ENCODE measurements at regions not wholly inside any gene's neighbourhood (a gene's known extent, or its start where the extent isn't known, plus 50 kb on each side); places are given as distances from the start of the nearest gene placed in this dataset.
"Not testable (repeated sequence)": the region's sequence is repeated elsewhere in the genome, so short reads cannot be mapped to it uniquely, and the experiment has no call there.

DNA sequence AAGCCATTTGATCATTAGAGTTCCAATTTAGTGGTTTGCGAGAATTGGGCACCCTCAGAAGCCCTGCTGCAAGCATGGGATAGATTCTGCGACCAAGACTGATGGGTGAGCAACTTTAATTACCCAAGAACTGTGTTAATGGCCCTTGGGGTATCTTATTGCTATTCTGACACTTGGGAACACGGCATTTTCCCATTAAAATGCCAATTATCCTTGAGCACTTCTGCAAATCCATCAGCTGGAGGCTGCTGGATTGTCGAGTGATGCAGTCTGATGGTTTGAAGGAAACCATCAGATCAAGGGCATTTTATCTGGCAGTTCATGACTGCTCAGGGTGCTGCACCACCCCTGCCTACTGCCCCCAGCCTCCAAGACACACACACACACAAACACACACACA, 183.6 kb upstream of the PROK2 start:
- DNase-seq (ENCODE audit: low read depth in 2 of 2), result no peak

GRCh38 chr3:71966185-71966584, 181.2 kb upstream of the PROK2 start:
- DNase-seq (ENCODE audit: low read depth in 2 of 2), result no peak

DNA sequence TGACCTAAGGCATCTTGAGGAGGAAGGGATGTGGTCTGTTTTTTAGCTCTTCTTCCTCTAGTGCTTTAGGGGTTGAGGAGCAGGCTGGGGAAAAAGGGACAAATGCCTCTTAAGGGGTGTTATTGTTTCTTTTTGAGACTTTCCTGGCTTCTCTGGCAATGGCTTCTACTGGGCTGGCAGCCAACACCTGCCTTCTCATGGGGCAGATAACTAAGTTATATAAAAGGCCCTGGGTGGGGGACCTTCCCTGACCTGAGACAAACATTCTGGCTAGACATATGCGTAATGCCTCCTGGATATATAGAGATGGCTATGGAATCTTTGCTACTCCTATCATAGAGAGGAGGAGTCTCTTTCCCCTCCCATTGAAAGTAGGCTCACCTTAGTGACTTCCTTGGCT, 179.2 kb upstream of the PROK2 start:
- no peak for DNase-seq (ENCODE audit: low read depth in 2 of 2)

GRCh38 chr3:71962561-71963240, 177.8 kb upstream of the PROK2 start:
- DNase-seq (ENCODE audit: low read depth in 2 of 2), result no peak

DNA sequence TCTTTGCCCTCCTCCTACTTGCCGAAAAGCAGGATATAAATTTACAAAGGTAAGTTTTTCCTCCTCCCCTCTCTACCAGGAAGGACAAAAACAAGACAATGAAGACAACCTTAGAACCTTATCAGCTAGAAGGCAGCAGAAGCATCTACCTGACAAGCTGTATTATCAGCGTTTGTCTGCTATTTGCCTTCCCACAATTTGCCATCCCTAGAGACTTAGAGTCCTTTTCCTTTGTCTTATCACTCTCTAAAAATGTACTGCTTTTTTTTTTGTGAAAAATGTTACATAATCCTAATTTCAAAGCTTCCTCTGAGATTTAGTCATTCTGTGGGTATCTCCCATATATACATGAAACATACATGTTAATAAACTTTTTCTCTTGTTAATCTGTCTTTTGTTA, 176.9 kb upstream of the PROK2 start:
- no peak for DNase-seq (ENCODE audit: low read depth in 2 of 2)

DNA sequence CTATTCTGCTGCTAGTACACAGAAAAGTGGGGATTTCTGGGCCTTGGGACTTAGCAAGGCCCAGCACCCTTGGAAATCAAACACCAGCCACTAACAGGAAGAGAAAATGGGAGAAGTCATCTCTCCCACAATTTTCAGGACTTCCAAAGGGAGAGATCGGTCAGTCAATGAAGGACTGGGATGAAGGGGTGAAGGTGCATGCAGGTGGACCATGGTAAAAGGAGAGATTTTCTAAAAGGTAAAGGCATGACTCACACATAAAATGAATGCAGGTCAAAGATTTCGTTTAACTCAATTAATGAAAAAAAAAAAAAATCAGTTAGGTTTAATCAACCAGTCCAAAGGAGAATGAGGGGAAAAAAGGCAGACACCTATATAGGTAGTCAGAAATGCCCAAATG, 176.4 kb upstream of the PROK2 start:
- no peak for DNase-seq (ENCODE audit: low read depth in 2 of 2)

DNA sequence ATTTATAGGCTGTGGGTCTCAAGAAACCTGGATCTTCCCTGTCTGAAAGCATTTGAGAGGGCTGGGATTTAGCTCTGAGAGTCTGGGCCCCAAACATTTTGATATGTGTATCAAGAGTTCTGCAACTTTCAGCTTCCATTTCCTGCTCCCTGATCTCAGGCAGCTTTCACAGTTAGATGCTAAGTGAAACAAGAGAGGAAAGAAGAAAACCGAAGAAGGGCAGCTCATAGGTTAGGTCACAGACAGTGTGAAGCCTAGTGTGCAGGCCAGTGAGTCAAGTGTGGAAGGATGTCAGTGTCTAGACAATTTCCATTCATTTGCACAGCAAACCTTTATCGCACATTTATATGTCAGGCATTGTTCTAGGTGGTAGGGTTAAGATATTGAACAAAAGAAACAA, 173.6 kb upstream of the PROK2 start:
- DNase-seq (ENCODE audit: low read depth in 2 of 2), result no peak

GRCh38 chr3:71956716-71957115, 171.8 kb upstream of the PROK2 start:
- no peak for DNase-seq (ENCODE audit: low read depth in 2 of 2)

- DNase-seq (ENCODE audit: low read depth in 2 of 2), result no peak
These were observed 171.1 kb upstream of the PROK2 start for GRCh38 chr3:71956069-71956340.

- peak in 1 of 2 experiments; percentile 36 for DNase-seq (ENCODE audit: low read depth in 2 of 2)
These were observed 170.5 kb upstream of the PROK2 start for GRCh38 chr3:71955240-71956068.

- no peak for DNase-seq (ENCODE audit: low read depth in 2 of 2)
These were observed 166.9 kb upstream of the PROK2 start for GRCh38 chr3:71951842-71952241.

GRCh38 chr3:71951361-71951760, 166.4 kb upstream of the PROK2 start:
- DNase-seq (ENCODE audit: low read depth in 2 of 2), result no peak

DNA sequence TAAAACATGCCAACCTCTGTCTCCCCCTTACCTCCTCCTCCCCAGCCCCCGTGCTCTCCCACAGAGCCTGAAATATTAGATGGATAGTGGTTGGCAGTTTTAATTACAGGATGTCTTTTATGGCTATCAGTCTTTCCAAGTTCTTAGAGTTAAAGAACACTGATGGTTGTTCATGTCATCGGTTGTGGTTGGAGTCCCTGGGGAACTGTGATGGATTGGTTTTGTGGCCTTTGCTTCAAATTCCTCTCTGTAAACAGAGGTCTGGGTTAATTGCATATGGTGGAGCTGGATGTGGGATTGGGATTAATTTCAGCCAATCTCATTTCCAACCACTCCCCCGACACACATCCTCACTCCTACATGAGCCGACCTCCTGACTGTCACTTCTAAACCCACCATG, 164.5 kb upstream of the PROK2 start:
- no peak for DNase-seq (ENCODE audit: low read depth in 2 of 2)

GRCh38 chr3:71944482-71945065, 159.6 kb upstream of the PROK2 start:
- DNase-seq (ENCODE audit: low read depth in 2 of 2), result no peak

DNA sequence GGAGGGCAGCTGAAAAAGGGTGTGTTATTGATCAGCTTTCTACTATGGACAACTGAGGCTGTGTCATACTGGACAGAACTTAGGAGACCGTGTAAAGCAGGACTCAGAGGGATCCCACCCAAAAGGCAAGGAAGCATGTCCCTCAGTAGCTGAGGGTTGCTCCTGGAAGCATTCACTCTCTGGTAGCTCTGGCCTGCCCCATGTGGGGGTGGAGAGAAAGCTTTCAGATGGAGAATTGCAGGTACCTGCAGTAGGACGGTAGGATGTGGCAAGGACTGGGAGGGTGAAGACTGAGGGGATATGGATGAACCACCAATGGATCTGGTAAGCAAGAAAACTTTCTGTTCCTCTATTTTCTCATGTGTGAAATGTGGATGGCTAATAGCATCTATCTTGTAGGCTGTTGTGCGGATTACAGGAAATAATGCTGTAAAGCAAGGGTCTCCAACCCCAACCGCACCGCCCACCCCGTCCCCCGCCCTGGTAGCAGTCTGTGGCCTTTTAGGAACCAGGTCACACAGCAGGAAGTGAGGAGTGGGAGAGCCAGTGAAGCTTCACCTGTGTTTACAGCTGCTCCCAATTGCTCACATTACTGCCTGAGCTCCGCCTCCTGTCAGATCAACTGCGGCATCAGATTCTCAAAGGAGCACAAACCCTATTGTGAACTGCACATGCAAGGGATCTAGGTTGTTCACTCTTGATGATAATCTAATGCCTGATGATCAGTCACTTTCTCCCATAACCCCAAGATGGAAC, 157.7 kb upstream of the PROK2 start:
- no peak for DNase-seq (ENCODE audit: low read depth in 2 of 2)

DNA sequence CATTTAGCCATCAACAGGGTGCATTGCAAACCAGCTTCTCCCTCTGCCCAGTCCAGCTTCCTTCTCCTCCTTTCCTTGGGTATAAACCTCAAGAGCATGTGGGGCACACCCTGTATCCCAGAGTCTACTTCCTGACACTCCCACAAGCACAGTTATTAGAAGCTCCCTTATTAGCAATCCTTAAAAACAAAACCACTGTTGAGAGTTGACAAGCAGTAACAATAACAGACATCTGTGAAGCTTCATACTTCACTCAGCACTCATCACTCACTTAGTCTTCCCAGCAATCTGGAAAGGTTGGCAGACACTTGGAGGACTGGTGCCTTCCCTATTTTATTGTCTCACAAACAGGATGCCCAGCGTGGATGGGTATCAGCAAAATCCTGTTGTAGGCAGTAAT, 155.5 kb upstream of the PROK2 start:
- DNase-seq (ENCODE audit: low read depth in 2 of 2), result no peak

DNA sequence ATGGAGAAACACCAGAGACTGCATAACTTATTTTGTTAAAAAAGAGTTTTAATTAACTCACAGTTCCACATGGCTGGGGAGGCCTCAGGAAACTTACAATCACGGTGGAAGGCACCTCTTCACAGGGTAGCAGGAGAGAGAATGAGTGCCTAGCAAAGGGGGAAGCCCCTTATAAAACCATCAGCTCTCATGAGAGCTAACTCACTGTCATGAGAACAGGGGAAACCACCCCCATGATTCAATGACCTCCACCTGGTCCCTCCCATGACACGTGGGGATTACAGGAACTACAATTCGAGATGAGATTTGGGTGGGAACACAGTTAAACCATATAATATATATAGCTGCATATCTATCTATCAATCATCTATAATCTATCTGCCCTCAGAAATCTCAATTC, 153.1 kb upstream of the PROK2 start:
- DNase-seq (ENCODE audit: low read depth in 2 of 2), result not testable (repeated sequence)

DNA sequence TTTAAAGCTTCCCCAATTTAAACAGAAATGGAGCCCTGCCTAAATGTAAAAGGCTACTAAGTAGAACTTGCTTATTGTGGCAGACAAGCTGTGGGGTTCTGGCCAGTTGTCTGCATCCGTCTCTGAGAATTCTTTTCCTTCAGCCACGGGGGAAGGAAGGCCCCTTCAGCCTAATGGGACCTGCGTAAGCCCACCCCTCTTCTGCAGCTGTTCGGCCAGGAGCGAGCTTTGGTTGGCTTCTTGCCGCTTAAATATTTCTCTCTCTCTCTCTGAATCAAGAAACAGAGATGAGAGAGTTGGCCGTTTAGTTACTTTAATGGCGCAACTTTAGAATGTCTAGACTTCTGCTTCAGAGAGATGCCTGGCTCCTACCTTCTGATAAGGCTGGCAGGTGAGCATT, 151.7 kb upstream of the PROK2 start:
- DNase-seq (ENCODE audit: low read depth in 2 of 2), result no peak

DNA sequence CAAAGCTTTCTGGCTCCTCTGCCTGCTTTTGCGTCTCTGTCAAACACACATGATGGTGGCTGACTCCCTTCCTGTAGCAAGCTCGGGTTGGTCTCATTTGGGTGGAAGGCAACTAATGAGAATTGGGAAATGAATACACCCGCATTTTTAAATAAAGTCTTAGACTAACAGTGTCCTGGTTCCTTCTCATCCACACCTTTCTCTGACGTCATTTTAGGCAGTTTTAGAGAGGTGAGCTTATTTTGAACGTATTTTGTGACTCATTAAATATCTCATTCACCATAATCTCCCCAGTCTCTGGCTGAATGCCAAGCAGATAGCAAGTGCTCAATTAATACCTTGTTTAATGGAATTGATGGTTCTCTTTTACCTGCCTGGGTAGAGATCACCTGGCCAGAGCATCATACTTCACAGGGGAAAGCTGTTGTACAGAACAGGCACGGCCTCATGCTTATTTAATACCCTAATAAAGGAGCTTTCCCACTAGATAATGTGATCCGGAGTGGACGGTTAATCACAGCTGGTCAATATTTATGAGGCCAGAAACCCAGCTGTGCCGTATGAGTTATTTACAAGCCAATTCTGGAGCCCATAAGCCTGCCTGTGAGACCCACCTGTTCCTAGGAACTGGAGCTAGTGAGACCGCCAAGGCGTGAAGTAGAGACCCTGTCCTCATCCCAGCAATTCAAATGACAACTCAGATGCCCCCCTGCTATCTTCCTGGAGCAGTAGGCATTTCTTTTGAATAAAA, 149.7 kb upstream of the PROK2 start:
- DNase-seq (ENCODE audit: low read depth in 2 of 2), result no peak

GRCh38 chr3:71931922-71932321, 147.0 kb upstream of the PROK2 start:
- no peak for DNase-seq (ENCODE audit: low read depth in 2 of 2)

DNA sequence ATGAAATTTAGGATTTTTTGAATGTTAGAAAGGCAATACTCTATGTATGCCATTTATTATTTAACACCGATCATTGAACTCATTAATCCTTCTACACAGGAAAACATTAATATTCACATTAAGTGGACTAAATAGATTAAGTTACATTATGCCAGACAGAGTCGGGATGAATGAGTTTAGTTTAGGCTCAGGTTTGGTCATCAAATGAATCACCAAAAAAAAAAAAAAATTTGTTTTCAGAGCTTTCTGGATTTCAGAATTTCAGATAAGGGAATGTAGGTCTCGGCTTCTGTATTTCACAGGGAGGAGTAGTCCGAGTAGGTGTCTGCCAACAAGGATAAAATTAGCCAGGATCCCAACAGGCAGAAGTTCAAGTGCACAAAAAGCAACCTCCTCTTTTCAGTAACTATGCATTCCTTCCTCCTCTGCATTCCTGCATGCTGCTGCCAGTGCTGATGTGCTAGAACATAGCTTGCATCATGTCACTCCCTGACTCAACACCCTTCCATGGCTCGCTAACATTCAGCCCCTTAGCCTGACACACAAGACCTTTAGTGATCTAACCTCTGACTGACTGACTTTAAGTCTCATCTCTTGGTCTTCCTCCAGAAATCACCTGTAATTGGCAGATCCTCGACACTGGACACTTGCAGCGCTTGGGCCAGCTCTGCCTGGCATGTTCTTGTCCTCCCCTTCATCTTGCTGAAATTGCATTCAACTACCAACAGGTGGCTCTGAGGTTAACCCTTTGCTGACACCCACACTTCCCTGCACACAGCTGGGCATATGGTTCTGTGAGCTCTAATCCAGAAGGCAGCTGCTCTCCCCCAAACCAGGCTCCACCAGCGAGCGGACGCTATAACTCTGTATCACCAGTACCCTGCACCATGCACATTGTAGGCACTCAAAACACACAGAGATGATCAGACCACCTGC, 145.4 kb upstream of the PROK2 start:
- no peak for DNase-seq (ENCODE audit: low read depth in 2 of 2)

Data from stimulated activated CD4-positive, alpha-beta T cell treated with anti-CD3 and anti-CD28 coated beads, Interleukin-12 subunit alpha, Interleukin-12 subunit beta, amount 100 ng/mL, for 24 hours (primary cell).